Coronary artery (tissue), 2 donors: ENCODE measurements at regions not wholly inside any gene's neighbourhood (a gene's known extent, or its start where the extent isn't known, plus 50 kb on each side); places are given as distances from the start of the nearest gene placed in this dataset.
A peak's percentile ranks its signal among the peaks of the same experiment; 100 is the strongest.

ENCODE experiments used
- DNase-seq: peaks from one replicate; pipeline ENCODE4 v3.0.0-alpha.2; 2017; ENCODE audit warnings: low spot score
- H3K27ac ChIP-seq, 2 donors: fragments of 200-600 bp; sonication (generic); one replicate each; pipeline ENCODE4 v1.5.1; 2016 to 2019
- H3K4me3 ChIP-seq: fragments of 200-600 bp; sonication (generic); 2 replicates; pipeline ENCODE4 v1.5.1; 2016; ENCODE audit warnings: mild to moderate bottlenecking, moderate library complexity
- CTCF ChIP-seq: fragments of 200-600 bp; sonication (generic); IDR thresholded peaks from one replicate; pipeline ENCODE4 v1.5.1; 2019; ENCODE audit warnings: antibody characterized with exemption

GRCh38 chr20:24360531-24360930, 108.9 kb upstream of the SYNDIG1 start:
- no peak overlapping the region for H3K27ac ChIP-seq
- DNase-seq = no peak
- no peak overlapping the region for H3K4me3 ChIP-seq
- no peak for TF ChIP-seq CTCF

- no peak overlapping the region for H3K4me3 ChIP-seq
- no peak overlapping the region for H3K27ac ChIP-seq
- no peak for DNase-seq
- TF ChIP-seq CTCF = no peak
Measured at GRCh38 chr20:24359321-24360027, 110.0 kb upstream of the SYNDIG1 start.

GRCh38 chr20:24357931-24358330, 111.5 kb upstream of the SYNDIG1 start:
- Histone ChIP-seq H3K4me3 (no peak overlapping the region), H3K27ac (no peak overlapping the region)
- no peak for TF ChIP-seq CTCF
- DNase-seq = no peak

GRCh38 chr20:24357177-24357576, 112.3 kb upstream of the SYNDIG1 start:
- H3K4me3 ChIP-seq = no peak overlapping the region
- H3K27ac ChIP-seq = no peak overlapping the region
- no peak for DNase-seq
- no peak for TF ChIP-seq CTCF

GRCh38 chr20:24353135-24353690, 116.2 kb upstream of the SYNDIG1 start:
- Histone ChIP-seq H3K27ac (no peak overlapping the region), H3K4me3 (no peak overlapping the region)
- DNase-seq = no peak
- TF ChIP-seq CTCF = no peak

- TF ChIP-seq CTCF = no peak
- peak overlapping the region in 1 of 2 donors; percentile 31 for H3K27ac ChIP-seq
- no peak overlapping the region for H3K4me3 ChIP-seq
- no peak for DNase-seq
Measured at GRCh38 chr20:24350923-24351368, 118.5 kb upstream of the SYNDIG1 start.

GRCh38 chr20:24341781-24342180, 127.6 kb upstream of the SYNDIG1 start:
- TF ChIP-seq CTCF = no peak
- DNase-seq = no peak
- H3K4me3 ChIP-seq = no peak overlapping the region

More at GRCh38 chr20:24341781-24342180, 127.6 kb upstream of the SYNDIG1 start:
- no peak overlapping the region for H3K27ac ChIP-seq
